ENCODE measurements at regions not wholly inside any gene's neighbourhood (a gene's known extent, or its start where the extent isn't known, plus 50 kb on each side); places are given as distances from the start of the nearest gene placed in this dataset.
"Not testable (repeated sequence)": the region's sequence is repeated elsewhere in the genome, so short reads cannot be mapped to it uniquely, and the experiment has no call there.

- DNase-seq (ENCODE audit: low spot score): not testable (repeated sequence)
These were observed 68.1 kb downstream of the GOLGA6L6 start for GRCh38 chr15:20473465-20473864.

- not testable (repeated sequence) for DNase-seq (ENCODE audit: low spot score)
These were observed 68.6 kb downstream of the GOLGA6L6 start for GRCh38 chr15:20472983-20473382.

GRCh38 chr15:20470810-20471209 lies 70.8 kb downstream of the GOLGA6L6 start:
- not testable (repeated sequence) for DNase-seq (ENCODE audit: low spot score)

- DNase-seq (ENCODE audit: low spot score): not testable (repeated sequence)
These were observed 100.5 kb downstream of the GOLGA6L6 start for GRCh38 chr15:20441138-20441537.

- not testable (repeated sequence) for DNase-seq (ENCODE audit: low spot score)
These were observed 101.2 kb downstream of the GOLGA6L6 start for GRCh38 chr15:20440390-20440789.

- not testable (repeated sequence) for DNase-seq (ENCODE audit: low spot score)
These were observed 102.5 kb downstream of the GOLGA6L6 start for GRCh38 chr15:20439111-20439510.

GRCh38 chr15:20438255-20438654 lies 103.3 kb downstream of the GOLGA6L6 start:
- not testable (repeated sequence) for DNase-seq (ENCODE audit: low spot score)

- not testable (repeated sequence) for DNase-seq (ENCODE audit: low spot score)
These were observed 108.1 kb downstream of the GOLGA6L6 start for GRCh38 chr15:20433468-20433867.

GRCh38 chr15:20430495-20430894 lies 111.1 kb downstream of the GOLGA6L6 start:
- not testable (repeated sequence) for DNase-seq (ENCODE audit: low spot score)

- DNase-seq (ENCODE audit: low spot score): not testable (repeated sequence)
These were observed 120.9 kb downstream of the GOLGA6L6 start for GRCh38 chr15:20420710-20421109.

- not testable (repeated sequence) for DNase-seq (ENCODE audit: low spot score)
These were observed 125.0 kb downstream of the GOLGA6L6 start for GRCh38 chr15:20416618-20417017.

GRCh38 chr15:20409667-20410198 lies 131.9 kb downstream of the GOLGA6L6 start:
- DNase-seq (ENCODE audit: low spot score): not testable (repeated sequence)

GRCh38 chr15:20409247-20409646 lies 132.4 kb downstream of the GOLGA6L6 start:
- DNase-seq (ENCODE audit: low spot score): no peak

GRCh38 chr15:20407553-20407952 lies 134.0 kb downstream of the GOLGA6L6 start:
- no peak for DNase-seq (ENCODE audit: low spot score)

- not testable (repeated sequence) for DNase-seq (ENCODE audit: low spot score)
These were observed 137.0 kb downstream of the GOLGA6L6 start for GRCh38 chr15:20404571-20404970.

GRCh38 chr15:20402586-20402985 lies 139.0 kb downstream of the GOLGA6L6 start:
- DNase-seq (ENCODE audit: low spot score): not testable (repeated sequence)

- DNase-seq (ENCODE audit: low spot score): not testable (repeated sequence)
These were observed 140.5 kb downstream of the GOLGA6L6 start for GRCh38 chr15:20401058-20401457.

- DNase-seq (ENCODE audit: low spot score): not testable (repeated sequence)
These were observed 142.9 kb downstream of the GOLGA6L6 start for GRCh38 chr15:20398680-20399079.

GRCh38 chr15:20388161-20388560 lies 153.4 kb downstream of the GOLGA6L6 start:
- not testable (repeated sequence) for DNase-seq (ENCODE audit: low spot score)

- DNase-seq (ENCODE audit: low spot score): no peak
These were observed 155.4 kb downstream of the GOLGA6L6 start for GRCh38 chr15:20386198-20386597.

- not testable (repeated sequence) for DNase-seq (ENCODE audit: low spot score)
These were observed 161.4 kb downstream of the GOLGA6L6 start for GRCh38 chr15:20380199-20380598.

- no peak for DNase-seq (ENCODE audit: low spot score)
These were observed 164.7 kb downstream of the GOLGA6L6 start for GRCh38 chr15:20376872-20377271.

- not testable (repeated sequence) for DNase-seq (ENCODE audit: low spot score)
These were observed 169.2 kb downstream of the GOLGA6L6 start for GRCh38 chr15:20372416-20372815.

GRCh38 chr15:20369500-20369899 lies 172.1 kb downstream of the GOLGA6L6 start:
- DNase-seq (ENCODE audit: low spot score): no peak

Measured in HuH-7 (cell line).